HT-29 (cell line): ENCODE measurements at regions not wholly inside any gene's neighbourhood (a gene's known extent, or its start where the extent isn't known, plus 50 kb on each side); places are given as distances from the start of the nearest gene placed in this dataset.
A peak's percentile ranks its signal among the peaks of the same experiment; 100 is the strongest.

ENCODE experiments used
- DNase-seq: peaks from one replicate; pipeline ENCODE4 v3.0.0-alpha.2; 2015; ENCODE audit warnings: low spot score

DNA sequence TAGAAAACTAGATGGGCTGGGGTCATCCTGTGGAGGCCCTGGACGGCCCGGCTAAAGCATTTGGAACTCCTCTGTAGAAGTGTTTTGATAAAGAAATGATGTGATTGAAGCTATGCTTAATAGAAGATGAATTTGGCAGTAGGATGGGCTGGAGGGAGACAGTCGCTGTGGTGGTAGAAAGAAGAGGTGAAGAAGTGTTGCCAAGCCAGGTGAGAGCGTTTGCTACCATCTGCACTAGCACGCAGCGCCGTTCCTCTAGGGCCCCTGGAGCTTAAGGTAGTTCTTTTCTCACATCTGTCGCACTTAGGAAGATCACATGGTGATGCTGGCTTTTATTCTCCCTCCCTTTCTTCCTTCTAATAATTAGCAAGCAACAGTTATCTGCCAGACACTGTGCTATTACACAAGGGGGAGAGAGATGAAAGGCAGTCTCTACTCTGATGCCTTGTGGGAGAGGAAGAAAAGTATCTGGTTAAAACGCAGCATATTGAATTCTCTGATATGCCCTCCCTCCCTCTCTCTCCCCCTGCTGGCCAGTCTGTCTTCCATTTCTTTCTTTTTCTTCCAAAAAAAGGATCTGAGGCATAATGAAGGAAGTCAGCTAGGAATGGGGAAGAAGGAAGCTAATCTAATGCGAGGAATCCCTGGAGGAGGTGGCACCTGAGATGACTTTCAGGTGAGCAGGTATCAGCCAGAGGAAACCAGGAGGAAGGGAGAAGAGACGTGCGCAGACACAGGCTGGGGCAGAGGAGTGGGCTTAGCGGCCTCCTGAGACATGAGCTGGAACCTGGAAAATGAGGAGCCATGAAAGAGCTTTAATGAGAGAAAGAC, 162.3 kb upstream of the KLF14 start:
- DNase-seq, result peak; percentile 55

DNA sequence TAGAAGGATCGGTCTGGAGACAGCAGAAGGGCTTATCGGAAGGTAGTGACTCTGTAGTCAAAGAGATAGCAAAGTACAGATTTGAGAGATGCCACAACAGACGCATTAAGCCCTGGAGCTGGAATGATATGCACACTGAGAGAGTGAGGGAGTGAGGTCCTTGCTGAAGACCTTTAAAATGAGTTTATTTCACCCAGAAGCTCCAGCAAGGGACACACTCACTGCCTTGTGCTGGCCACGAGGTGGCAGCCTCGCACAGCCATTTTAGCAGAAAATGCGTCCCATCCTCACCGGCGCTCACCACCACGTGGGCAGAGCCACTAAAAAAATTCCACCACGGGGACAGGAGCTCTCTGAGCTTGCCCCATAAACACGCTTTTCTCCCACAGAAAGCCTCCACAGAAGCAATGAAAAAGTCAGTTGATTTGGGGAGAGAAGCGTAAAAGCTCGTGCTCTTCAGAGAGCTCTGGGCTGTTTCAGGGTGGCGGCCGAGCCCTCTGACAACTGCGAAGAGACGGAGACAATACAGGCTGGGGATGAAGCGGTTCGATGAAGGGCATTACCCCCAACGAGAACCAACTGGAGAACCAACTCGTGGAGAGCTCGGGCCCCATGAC, 163.0 kb upstream of the KLF14 start:
- DNase-seq, result peak; percentile 89

DNA sequence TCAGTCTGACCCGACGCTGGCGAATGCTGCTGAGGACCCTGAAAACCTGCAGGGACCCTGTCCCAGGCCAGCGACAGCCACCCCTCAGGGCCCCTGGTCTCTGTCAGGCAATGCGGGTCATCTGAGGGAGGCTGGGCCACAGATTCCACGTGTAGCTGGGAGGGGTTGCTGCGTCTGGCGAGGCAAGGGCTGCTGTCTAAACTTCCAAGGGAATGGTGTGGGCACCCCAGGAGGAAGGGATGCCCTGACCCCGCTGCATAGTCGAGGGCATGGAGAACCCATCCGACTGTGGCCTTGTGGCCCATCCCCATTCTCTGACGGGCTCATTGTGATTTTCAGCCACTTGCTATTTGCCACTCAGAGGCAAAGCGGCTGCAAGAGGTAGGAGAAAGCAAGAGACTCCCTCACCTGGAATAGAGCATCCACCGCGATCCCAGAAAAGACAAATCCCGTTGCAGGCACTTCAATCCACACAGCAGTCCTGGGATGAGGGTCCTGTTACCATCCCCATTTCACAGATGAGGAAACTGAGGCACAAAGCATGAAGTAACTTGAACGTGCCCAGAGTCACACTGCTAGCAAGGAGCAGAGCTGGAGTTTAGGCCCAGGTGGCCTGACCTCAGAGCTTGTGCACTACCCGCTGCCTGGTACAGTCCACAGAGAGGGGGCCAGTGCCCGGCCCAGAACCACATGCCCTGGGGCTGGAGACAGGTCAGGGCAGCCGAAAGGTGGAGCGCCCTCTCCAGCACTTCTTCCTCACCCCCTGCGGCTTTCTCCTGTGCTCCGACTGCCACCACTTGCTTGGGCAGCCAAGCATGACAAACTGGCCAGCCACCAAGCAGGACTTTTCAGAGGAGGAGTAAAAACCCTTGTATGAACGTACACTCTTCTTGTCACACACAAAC, 163.8 kb upstream of the KLF14 start:
- DNase-seq, result no peak

DNA sequence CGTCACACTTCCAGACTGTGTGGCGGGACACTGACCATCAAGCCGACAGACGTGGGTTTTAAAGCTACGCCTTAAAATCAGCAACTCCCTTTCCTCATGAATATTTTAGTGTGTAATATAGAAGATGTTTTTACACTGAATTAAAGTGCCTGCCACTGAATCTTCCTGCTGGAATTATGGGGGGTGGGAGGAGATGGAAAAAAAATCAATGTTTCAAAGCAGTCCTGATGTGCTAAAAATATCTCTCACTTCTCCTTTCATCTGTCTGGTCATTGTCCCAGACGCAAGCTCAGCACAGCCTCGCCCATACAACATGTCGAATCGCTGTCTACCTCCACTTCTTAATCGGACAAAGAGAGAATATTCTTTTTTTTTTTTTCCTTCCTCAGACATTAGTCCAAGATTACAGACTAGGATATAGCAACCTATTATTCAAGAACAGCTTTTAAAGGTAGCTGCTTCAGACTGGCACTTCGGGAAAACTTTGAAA, 165.1 kb upstream of the KLF14 start:
- DNase-seq, result no peak

DNA sequence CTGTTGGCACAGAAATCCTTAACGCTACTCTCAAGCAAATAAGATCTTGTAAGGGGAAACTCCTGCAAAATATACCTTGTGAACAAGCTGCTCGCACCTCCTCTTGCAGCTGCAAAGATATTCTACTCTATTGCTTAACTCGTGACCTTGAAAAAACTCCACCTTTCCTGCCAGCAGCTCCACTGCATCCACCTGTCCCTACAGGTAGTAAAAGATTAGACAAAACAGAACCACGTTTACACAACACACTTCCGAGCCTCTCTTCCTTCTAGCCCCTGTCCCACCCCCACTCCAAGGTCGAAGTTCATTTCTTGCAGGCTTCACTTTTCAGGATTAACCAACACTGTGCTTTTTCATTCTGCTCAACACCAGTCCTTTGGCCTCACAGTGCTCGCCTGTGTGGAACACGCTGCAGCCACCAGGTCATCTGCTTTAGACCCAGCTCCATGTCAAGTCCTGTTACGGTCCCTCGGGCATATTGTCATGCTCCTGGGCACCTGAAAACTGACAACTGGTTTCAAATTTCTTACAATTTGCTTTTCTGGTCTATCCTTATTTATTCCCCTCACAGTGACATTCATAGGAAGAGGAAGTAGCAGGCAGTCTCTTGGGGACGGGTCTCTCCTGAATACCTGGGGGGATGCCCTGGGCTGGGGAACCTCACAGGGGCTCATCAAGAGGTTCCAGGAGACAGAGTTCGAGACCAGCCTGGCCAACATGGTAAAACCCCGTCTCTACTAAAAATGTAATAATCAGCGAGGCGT, 165.8 kb upstream of the KLF14 start:
- peak; percentile 97 for DNase-seq

DNA sequence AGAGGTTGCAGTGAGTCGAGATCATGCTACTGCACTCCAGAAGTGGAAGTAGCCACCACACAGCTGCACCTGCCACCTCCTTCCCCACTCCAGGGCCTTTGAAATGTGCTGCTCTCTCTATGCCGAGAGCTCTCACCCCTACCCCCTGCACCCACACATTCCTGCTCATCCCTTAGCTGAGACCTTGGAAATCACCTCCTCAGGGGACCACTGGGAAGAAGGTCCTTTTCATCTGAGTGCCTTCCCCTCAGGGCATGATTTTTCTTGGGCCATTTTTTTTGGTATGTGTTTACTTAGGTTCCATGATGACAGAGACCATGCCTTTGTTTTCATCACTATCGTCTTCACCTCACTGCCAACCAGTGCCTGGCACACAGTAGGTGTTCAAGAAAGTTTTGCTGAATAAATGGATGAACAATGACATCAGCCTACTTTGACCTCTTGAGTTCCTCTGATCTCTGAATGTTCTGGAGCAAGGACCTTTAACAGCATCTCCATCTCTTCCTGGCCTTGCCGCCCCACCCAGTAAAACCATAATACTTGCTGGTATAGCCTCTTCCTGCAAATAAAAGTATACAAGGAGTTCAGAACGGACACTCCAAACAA, 166.6 kb upstream of the KLF14 start:
- DNase-seq, result peak; percentile 54

DNA sequence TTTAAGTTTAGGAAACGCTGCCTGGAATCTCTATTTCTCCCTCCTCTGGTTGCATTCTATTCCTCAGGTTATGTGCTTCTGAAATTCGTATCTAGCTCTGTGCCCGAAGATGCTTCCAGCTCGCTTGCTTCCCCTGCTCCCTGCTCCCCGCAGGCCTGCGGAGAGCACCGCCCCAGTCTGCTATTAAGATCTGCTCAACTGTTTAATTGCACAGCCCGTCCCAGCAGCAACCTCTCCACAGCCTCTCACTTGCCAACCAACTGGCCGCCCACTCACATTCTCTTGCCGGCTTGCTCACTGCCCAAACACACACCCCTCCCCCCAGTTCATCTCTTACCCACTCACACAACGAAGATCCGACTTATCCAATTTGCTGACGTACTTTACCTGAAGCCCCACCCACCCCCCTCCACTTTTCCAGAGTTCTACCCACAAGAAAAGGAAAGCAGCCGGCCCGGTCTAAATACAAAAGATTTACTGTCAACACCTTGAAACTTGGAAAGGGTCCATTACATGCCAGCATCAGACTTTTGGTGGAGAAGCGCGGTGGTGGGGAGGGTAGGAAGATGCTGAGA, 167.3 kb upstream of the KLF14 start:
- DNase-seq, result peak; percentile 97

DNA sequence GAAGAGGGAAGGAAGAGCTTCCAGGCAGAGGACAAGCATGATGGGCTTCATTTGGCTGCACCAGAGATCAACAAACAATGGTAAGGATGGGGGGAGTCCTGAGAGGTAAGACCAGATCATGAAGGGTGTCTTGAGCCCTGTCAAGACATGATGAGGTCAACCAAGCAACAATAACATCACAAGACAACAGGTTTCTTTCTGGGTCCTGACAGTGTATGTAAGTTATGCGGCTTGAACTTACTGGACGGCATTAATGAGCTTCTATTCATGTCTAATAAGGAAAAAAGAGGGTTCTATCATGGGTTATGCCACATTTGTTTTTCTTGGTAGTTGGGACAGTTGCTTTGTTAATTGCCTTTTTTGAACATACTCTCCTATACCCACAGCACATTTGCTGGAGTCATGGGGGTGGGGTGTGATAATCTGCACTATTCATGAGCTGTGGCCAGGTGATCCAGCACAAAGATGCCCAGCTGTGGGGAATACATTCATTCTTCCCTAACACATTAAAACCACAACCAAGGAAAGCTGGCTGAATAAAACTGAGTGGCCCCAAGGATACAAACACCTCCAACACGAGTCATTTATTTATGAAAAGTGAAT, 168.8 kb upstream of the KLF14 start:
- peak; percentile 37 for DNase-seq

DNA sequence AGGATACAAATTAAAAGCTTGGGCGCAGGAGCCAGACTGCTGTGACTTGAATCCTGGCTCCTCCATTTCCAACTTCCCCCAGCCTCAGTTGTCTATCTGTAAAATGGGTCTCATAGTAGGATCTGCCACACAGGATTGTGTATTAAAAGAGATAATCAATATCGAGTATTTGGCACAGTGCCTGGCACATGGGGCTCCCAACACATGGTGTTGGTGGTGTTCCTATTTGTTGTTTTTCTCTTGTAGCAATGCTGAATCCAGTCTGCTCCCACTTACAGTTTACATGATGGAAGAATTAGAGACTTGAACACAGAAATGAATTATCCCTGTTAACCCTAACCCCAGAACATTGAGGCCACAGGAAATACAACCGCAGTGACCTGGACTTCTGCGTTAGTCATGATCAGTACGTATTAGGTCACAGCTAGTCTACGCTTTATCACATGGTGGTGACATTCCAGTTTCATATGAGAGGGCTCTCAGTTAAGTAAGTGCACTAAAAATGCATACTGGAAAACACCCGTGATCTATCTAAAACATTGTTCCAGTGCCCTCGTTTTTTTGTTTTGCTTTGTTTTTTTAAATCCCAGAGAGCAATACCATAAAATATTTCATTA, 169.5 kb upstream of the KLF14 start:
- peak; percentile 75 for DNase-seq

DNA sequence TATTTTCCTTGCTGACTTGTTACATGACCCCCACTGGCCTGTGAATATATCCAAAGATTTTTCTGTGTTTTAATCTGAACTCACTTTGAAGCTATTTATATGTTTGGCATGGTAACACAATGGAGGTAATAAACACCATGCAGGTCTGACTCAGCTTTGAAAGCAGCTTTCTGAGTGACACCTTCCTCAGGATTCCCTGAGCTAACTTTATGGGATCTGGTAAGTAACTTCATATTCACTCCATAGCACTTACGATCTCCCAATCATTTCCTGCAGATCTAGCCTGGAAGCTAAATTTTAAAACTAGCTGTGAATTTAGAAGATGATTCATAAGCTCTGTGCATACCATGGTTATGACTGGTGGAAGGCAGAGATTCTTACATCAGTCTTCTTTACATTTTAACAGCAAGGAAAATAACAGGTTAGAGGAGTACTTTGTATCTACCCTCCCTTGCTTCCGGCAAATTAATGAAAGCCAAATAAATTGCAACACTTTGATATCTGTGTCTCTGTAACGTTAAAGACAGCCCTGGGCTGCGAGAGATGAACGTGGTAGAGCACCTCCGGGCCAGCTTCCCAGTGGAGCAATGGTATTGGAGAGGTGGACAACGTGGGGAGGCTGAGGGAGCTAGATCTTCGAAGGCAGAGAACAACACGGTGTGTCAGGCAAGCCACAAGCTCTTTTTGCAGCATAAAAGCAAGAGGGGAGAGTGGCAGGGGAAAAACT, 170.2 kb upstream of the KLF14 start:
- peak; percentile 93 for DNase-seq

DNA sequence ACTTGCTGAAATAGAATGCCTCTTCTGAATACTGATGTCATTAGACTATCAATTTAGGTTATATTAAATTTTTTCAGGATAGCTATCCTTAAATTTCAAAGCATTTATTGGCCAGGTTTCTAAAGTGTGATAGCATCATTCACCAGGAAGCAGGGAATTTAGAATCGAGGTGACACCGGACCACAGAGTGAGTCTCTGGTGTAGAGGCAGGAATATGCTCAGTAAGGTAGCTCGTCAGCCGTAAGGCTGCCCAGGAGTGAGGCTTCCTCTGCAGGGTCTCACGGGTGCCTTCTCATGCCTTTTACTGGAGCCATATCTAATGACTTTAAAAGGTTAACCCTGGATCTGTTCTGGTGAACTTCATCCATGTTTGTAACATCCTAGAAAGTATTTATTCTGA, 170.8 kb upstream of the KLF14 start:
- peak; percentile 64 for DNase-seq

DNA sequence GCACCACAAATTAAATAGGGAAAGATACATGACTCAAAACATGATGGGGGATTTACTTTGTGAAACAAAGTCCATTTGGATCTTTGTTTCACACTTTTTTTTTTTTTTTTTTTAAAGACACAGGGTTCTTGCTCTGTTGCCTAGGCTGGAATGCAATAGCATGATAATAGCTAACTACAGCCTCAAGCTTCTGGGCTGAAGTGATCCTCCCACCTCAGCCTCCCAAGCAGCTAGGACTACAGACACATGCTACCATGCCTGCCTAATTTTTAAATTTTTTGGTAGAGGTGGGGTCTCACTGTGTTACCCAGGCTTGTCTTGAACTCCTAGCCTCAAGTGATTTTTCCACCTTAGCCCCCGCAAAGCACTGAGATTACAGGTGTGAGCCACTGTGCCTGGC, 172.6 kb upstream of the KLF14 start:
- DNase-seq, result peak; percentile 17

DNA sequence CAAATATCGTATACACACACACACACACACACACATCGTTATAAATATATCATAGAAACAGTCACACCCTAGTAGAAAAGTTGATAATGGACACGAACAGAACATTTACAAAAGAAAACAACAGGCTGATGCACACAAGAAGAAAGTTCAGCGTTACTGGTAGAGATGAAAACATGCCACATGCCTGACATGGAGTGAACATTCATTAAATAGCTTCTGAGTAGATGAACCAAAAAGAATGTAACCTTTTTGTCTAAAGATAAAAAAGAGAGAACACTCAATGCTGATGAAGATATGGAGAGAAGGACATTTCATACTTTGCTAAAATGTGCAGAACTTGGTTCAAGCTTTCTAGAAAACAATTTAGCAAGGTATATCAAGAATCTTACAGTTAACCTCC, 173.4 kb upstream of the KLF14 start:
- peak; percentile 47 for DNase-seq

DNA sequence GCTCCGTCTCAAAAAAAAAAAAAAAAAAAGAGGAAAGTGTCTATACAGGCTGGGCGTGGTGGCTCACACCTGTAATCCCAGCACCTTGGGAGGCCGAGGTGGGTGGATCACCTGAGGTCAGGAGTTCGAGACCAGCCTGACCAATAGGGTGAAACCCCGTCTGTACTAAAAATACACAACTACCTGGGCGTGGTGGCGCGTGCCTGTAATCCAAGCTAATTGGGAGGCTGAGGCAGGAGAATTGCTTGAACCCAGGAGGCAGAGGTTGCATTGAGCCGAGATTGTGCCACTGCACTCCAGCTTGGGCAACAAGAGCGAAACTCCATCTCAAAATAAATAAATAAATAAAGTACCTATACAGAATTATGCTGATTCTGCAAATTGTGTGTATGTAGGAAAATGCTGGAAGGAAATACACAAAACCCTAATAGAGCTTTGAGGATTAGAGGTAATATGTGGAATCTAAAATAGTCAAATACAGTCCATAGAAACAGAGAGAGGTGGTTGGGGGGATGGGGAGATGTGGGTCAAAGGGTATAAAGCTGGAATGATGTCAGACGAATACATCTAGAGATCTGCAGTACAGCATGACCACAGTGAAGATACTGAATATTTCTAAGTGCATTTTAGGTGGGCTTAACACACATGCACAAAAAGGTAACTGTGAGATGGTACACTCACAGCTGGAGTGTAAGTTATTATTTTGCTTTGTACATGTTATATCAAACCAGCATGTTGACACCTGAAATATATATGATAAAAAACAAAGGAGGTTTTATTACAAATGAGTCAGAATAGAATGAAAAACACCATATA, 174.5 kb upstream of the KLF14 start:
- peak; percentile 51 for DNase-seq

DNA sequence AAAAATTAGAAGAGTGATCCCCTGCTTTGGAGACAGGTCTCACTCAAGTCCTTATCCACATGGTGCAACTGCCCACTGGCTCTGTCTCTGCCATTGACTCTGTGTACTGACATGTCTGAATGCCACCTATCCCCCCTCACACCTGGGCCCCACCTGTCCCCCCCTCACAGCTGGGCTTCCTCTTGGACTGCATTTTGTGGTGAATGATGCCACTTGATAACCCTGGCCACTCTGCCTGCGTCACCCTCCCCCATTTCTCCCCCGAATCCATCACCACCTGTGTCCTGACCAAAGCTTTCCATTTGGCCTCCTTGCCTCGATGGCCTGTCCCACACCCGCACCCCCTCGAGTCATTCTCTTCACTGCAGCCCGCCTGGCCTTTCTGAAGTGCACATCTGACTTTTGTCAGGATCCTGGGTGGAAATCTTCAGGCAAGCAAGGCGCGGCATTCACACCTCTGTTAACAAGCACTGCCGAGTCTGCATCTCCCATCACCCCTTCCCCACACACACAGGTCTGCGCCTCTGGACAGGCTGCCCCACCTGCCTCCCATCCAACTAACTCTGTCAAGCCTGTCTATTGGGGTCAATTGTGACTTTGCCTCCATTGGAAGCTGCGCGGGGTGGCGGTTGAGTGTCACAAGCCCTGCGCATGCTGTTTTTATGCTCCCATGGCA, 175.3 kb upstream of the KLF14 start:
- DNase-seq, result no peak

DNA sequence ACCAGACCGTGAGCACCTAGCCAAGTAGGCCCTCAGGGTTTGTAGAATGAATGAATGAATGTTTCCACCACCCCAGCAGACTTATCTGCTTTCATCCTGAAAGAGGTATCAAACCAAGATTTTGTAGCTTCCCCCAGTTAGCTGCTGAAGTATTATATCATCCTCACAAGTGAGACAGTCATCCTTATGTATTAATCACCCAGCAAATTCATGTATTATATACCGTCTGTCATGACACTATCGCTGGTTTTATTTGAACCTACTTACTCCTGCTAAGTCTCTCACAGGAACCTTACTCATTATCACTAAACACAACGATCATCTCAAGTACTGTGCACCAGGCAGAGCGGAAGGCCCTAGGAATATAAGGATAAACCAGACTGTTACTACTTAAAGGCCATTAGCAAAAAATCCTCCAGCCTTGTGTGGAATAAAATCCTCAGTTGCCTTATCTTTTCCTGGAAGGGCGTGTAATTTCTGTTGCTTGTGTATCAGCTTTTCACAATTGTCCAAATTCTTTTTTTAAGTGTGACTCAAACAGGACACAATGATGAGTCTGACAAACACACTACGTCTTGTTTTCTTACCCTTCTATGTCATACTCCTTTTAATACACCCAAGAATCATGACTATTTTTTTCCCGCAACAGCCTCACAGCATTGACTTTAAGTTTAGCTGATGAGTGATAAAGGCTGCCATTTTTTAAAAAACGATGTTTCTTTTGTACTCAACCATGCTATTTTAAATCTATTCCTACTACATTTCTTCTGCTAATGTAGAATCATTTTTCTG, 176.1 kb upstream of the KLF14 start:
- DNase-seq, result peak; percentile 69
